H1 (cell line): ENCODE measurements at regions not wholly inside any gene's neighbourhood (a gene's known extent, or its start where the extent isn't known, plus 50 kb on each side); places are given as distances from the start of the nearest gene placed in this dataset.

Source experiments
- CTCF ChIA-PET: fragments of 300-600 bp; sonication (Branson Sonifier 250); formaldehyde crosslinking; loops from one replicate; lab custom pipeline; 2021; ENCODE audit not compliant: partially characterized antibody; lab: Charles Lee
- POLR2A ChIA-PET: fragments of 300-600 bp; sonication (Branson Sonifier 250); formaldehyde crosslinking; loops from one replicate; lab custom pipeline; 2021; ENCODE audit warnings: inconsistent platforms; ENCODE audit not compliant: partially characterized antibody; lab: Charles Lee
- DNase-seq, 2 experiments: peaks; one replicate each; pipeline versions ENCODE4 v3.0.0 to v3.0.0-alpha.2; 2010 to 2022; ENCODE audit warnings: low spot score in 2 of 2, low read depth in 1 of 2, mixed read lengths in 1 of 2
- FAIRE-seq: peaks from 2 replicates; lab custom pipeline; 2011; peaks lifted over from hg19 to GRCh38; lab: Jason Lieb, UNC
- H2AFZ ChIP-seq: 2 replicates; pipeline ENCODE4 v1.8.1; 2012; ENCODE audit warnings: low read length, inconsistent platforms
- H2AK5ac ChIP-seq: 2 replicates; pipeline ENCODE4 v1.6.1; 2013; ENCODE audit warnings: low read depth, low read length
- H2BK120ac ChIP-seq: replicated peaks from 2 replicates; pipeline ENCODE3; 2013; ENCODE audit warnings: low read depth, low read length, inconsistent platforms
- H2BK12ac ChIP-seq: 2 replicates; pipeline ENCODE4 v1.6.1; 2013; ENCODE audit warnings: low read depth, low read length
- H2BK15ac ChIP-seq: 2 replicates; pipeline ENCODE4 v1.6.1; 2013; ENCODE audit warnings: low read length
- H2BK20ac ChIP-seq: 2 replicates; pipeline ENCODE4 v1.6.1; 2013; ENCODE audit warnings: low read length
- H2BK5ac ChIP-seq: 2 replicates; pipeline ENCODE4 v1.6.1; 2013; ENCODE audit warnings: low read depth, low read length
- H3K14ac ChIP-seq: 2 replicates; pipeline ENCODE4 v1.6.1; 2013; ENCODE audit warnings: inconsistent platforms; ENCODE audit not compliant: insufficient read length
- H3K18ac ChIP-seq: 2 replicates; pipeline ENCODE4 v1.6.1; 2013; ENCODE audit warnings: low read length; ENCODE audit errors: extremely low read depth
- H3K23ac ChIP-seq: 2 replicates; pipeline ENCODE4 v1.6.1; 2013; ENCODE audit warnings: inconsistent platforms; ENCODE audit not compliant: insufficient read length
- H3K23me2 ChIP-seq: 2 replicates; pipeline ENCODE4 v1.6.1; 2013; ENCODE audit warnings: low read depth, low read length
- H3K27ac ChIP-seq: 2 replicates; pipeline ENCODE4 v1.6.1; 2011; ENCODE audit warnings: low read depth, low read length, inconsistent platforms
- H3K27me3 ChIP-seq, 4 experiments: replicated peaks in 1 of 4; 1 replicate in 1 of 4; 2 replicates in 3 of 4; pipeline versions ENCODE4 v1.6.1 to v1.8.1; 2011 to 2013; ENCODE audit warnings: low read length in 3 of 4, mild to moderate bottlenecking in 3 of 4, inconsistent platforms in 2 of 4, mixed read lengths in 2 of 4, moderate library complexity in 1 of 4; ENCODE audit not compliant: control insufficient read depth in 3 of 4, insufficient read depth in 3 of 4; ENCODE audit errors: extremely low read depth in 1 of 4
- H3K36me3 ChIP-seq, 4 experiments: 2 replicates each; pipeline versions ENCODE4 v1.6.1 to v1.8.1; 2011 to 2013; ENCODE audit warnings: mild to moderate bottlenecking in 4 of 4, low read length in 3 of 4, moderate library complexity in 2 of 4, control low read depth in 1 of 4, inconsistent platforms in 1 of 4; ENCODE audit not compliant: insufficient read depth in 4 of 4, control insufficient read depth in 2 of 4
- H3K4ac ChIP-seq: replicated peaks from 2 replicates; pipeline ENCODE3; 2013; ENCODE audit warnings: low read length, low read depth, mixed read lengths, inconsistent platforms; ENCODE audit not compliant: insufficient read length
- H3K4me1 ChIP-seq, 4 experiments: replicated peaks in 1 of 4; 1 replicate in 1 of 4; 2 replicates in 3 of 4; pipeline versions ENCODE4 v1.6.1 to v1.8.1; 2011 to 2013; ENCODE audit warnings: low read length in 3 of 4, inconsistent platforms in 2 of 4, mixed read lengths in 1 of 4; ENCODE audit not compliant: insufficient read depth in 4 of 4, control insufficient read depth in 3 of 4
- H3K4me2 ChIP-seq, 2 experiments: 2 replicates each; pipeline versions ENCODE4 v1.6.1 to v1.8.1; 2011 to 2013; ENCODE audit warnings: low read depth in 2 of 2, low read length in 2 of 2, control low read depth in 1 of 2, inconsistent platforms in 1 of 2, mild to moderate bottlenecking in 1 of 2; ENCODE audit not compliant: insufficient read depth in 1 of 2
- H3K4me3 ChIP-seq, 4 experiments: fragments of 200-600, 300-600 bp in 1 of 4; sonication (generic), shearing (Covaris generic), sonication (Bioruptor Twin) in 1 of 4; 2 replicates each; pipeline versions ENCODE4 v1.5.1 to v1.8.1; 2011 to 2016; ENCODE audit warnings: low read length in 4 of 4, low read depth in 3 of 4, control low read depth in 2 of 4, inconsistent platforms in 2 of 4, mild to moderate bottlenecking in 2 of 4, mixed read lengths in 1 of 4, moderate library complexity in 1 of 4; ENCODE audit not compliant: insufficient read depth in 2 of 4; ENCODE audit errors: extremely low read depth in 1 of 4
- H3K56ac ChIP-seq: replicated peaks from 2 replicates; pipeline ENCODE3; 2013; ENCODE audit warnings: low read depth, mild to moderate bottlenecking, mixed read lengths, low read length, inconsistent platforms; ENCODE audit not compliant: insufficient read length
- H3K79me1 ChIP-seq: 2 replicates; pipeline ENCODE4 v1.6.1; 2013; ENCODE audit warnings: low read depth, low read length, control low read depth
- H3K79me2 ChIP-seq, 2 experiments: 2 replicates each; pipeline versions ENCODE4 v1.6.1 to v1.8.1; 2012 to 2013; ENCODE audit warnings: low read length in 2 of 2, mild to moderate bottlenecking in 2 of 2, inconsistent platforms in 1 of 2; ENCODE audit not compliant: insufficient read depth in 2 of 2, control insufficient read depth in 1 of 2
- H3K9ac ChIP-seq, 4 experiments: replicated peaks in 1 of 4; 1 replicate in 1 of 4; 2 replicates in 3 of 4; pipeline versions ENCODE4 v1.6.1 to v1.8.1; 2011 to 2013; ENCODE audit warnings: low read depth in 3 of 4, low read length in 3 of 4, control low read depth in 2 of 4, mild to moderate bottlenecking in 2 of 4, moderate library complexity in 2 of 4, inconsistent platforms in 1 of 4; ENCODE audit errors: extremely low read depth in 1 of 4
- H3K9me3 ChIP-seq, 2 experiments: 2 replicates each; pipeline versions ENCODE4 v1.6.1 to v1.8.1; 2012 to 2013; ENCODE audit warnings: mild to moderate bottlenecking in 2 of 2, moderate library complexity in 2 of 2, control low read depth in 1 of 2, inconsistent platforms in 1 of 2, low read depth in 1 of 2, low read length in 1 of 2, mixed read lengths in 1 of 2; ENCODE audit not compliant: insufficient read depth in 2 of 2
- H4K20me1 ChIP-seq, 2 experiments: replicated peaks in 1 of 2; 2 replicates each; pipeline versions ENCODE3 to v1.8.1; 2011 to 2013; ENCODE audit warnings: inconsistent platforms in 2 of 2, low read length in 2 of 2, mild to moderate bottlenecking in 1 of 2; ENCODE audit not compliant: insufficient read depth in 2 of 2, control insufficient read depth in 1 of 2
- H4K5ac ChIP-seq: 2 replicates; pipeline ENCODE4 v1.6.1; 2013; ENCODE audit warnings: low read length, low read depth, mixed read lengths, inconsistent platforms; ENCODE audit not compliant: insufficient read length
- H4K8ac ChIP-seq: 2 replicates; pipeline ENCODE4 v1.8.0; 2013; ENCODE audit warnings: mild to moderate bottlenecking, moderate library complexity, low read length, inconsistent platforms; ENCODE audit not compliant: insufficient read depth; ENCODE audit errors: extremely low read depth
- H4K91ac ChIP-seq: replicated peaks from 2 replicates; pipeline ENCODE3; 2013; ENCODE audit warnings: low read length, mixed read lengths, inconsistent platforms; ENCODE audit not compliant: insufficient read length
- BACH1 ChIP-seq: IDR thresholded peaks from 2 replicates; pipeline ENCODE4 v1.6.1; 2012; ENCODE audit warnings: low read length, improper control_type of control experiment
- CHD1 ChIP-seq: IDR thresholded peaks from 2 replicates; pipeline ENCODE4 v1.6.1; 2012; ENCODE audit warnings: low read depth, low read length, improper control_type of control experiment
- CHD2 ChIP-seq: IDR thresholded peaks from 2 replicates; pipeline ENCODE4 v1.6.1; 2012; ENCODE audit warnings: low read length, improper control_type of control experiment
- CREB1 ChIP-seq: IDR thresholded peaks from 2 replicates; pipeline ENCODE4 v1.6.1; 2012; ENCODE audit warnings: inconsistent platforms
- EP300 ChIP-seq, 2 experiments: IDR thresholded peaks; 1 replicate in 1 of 2; 2 replicates in 1 of 2; pipeline ENCODE4 v1.6.1; 2011 to 2012; ENCODE audit warnings: low read depth in 2 of 2, low read length in 2 of 2, mild to moderate bottlenecking in 2 of 2, borderline replicate concordance in 1 of 2, inconsistent platforms in 1 of 2, moderate library complexity in 1 of 2
- EZH2 ChIP-seq: fragments of 200-600 bp; sonication (generic); IDR thresholded peaks from 2 replicates; pipeline ENCODE4 v1.7.1; 2012; ENCODE audit warnings: low read depth, mild to moderate bottlenecking, moderate library complexity, low read length, inconsistent platforms; ENCODE audit not compliant: severe bottlenecking
- GABPA ChIP-seq: IDR thresholded peaks from 2 replicates; pipeline ENCODE4 v1.6.1; 2011; ENCODE audit warnings: mild to moderate bottlenecking, low read length, moderate library complexity, borderline replicate concordance; ENCODE audit not compliant: insufficient read depth
- HDAC6 ChIP-seq: IDR thresholded peaks from one replicate; pipeline ENCODE4 v1.7.1; 2012; ENCODE audit warnings: low read depth, mild to moderate bottlenecking, inconsistent platforms, low read length, moderate library complexity
- JUN ChIP-seq: IDR thresholded peaks from 2 replicates; pipeline ENCODE4 v1.6.1; 2011; ENCODE audit warnings: low read depth, mild to moderate bottlenecking, improper control_type of control experiment, low read length
- KDM4A ChIP-seq: IDR thresholded peaks from one replicate; pipeline ENCODE4 v1.7.1; 2012; ENCODE audit warnings: low read depth, mild to moderate bottlenecking, moderate library complexity, low read length, inconsistent platforms; ENCODE audit not compliant: severe bottlenecking
- PHF8 ChIP-seq: fragments of 200-600 bp; sonication (generic); conservative IDR thresholded peaks from 2 replicates; pipeline ENCODE4 v1.7.1; 2012; ENCODE audit warnings: low read depth, mild to moderate bottlenecking, inconsistent platforms, low read length, moderate library complexity
- POLR2AphosphoS5 ChIP-seq: IDR thresholded peaks from 2 replicates; pipeline ENCODE4 v1.6.1; 2011; ENCODE audit warnings: low read depth, low read length
- SP1 ChIP-seq: IDR thresholded peaks from 2 replicates; pipeline ENCODE4 v1.6.1; 2011; ENCODE audit warnings: low read depth, low read length
- SRF ChIP-seq: IDR thresholded peaks from 2 replicates; pipeline ENCODE4 v1.6.1; 2011; ENCODE audit warnings: mild to moderate bottlenecking, low read depth, low read length, moderate library complexity
- TBP ChIP-seq: IDR thresholded peaks from 2 replicates; pipeline ENCODE4 v1.6.1; 2011; ENCODE audit warnings: low read depth, low read length, improper control_type of control experiment
- TEAD4 ChIP-seq: IDR thresholded peaks from 2 replicates; pipeline ENCODE4 v1.6.1; 2012; ENCODE audit warnings: low read depth, low read length, inconsistent platforms, mixed read lengths
- WGBS, 2 experiments: shearing (Covaris generic) in 1 of 2; methylation state at CpG; one replicate each; pipeline versions ENCODE4 v1.1.6 to v1.1.7; 2013 to 2015; ENCODE audit warnings: low lambda C conversion rate in 2 of 2, mixed read lengths in 2 of 2, inconsistent platforms in 1 of 2, low coverage in 1 of 2, missing lambda C conversion rate in 1 of 2; ENCODE audit not compliant: insufficient replicate concordance in 2 of 2, insufficient coverage in 1 of 2, insufficient read length in 1 of 2; ENCODE audit errors: extremely low coverage in 1 of 2, missing lambda C conversion rate in 1 of 2; 5-methylcytosine and 5-hydroxymethylcytosine counted together

GRCh38 chr5:69007163-69007562, 86.7 kb upstream of the SLC30A5 start:
- H3K14ac ChIP-seq: no peak overlapping the region
- H3K4me3 ChIP-seq: no peak overlapping the region
- H3K4me1 ChIP-seq: no peaks in the 10 kb centered on the region
- no peak overlapping the region for H3K27ac ChIP-seq
- DNase-seq: no peak
- no peak overlapping the region for H2BK120ac ChIP-seq
- H3K36me3 ChIP-seq: no peaks in the 10 kb centered on the region
- H3K79me2 ChIP-seq: no peaks in the 10 kb centered on the region
- H3K23ac ChIP-seq: no peak overlapping the region
- no peak overlapping the region for H4K5ac ChIP-seq
- ChIA-PET CTCF (interaction anchor here (0.5 to 4.4 kb wide), 22 partner anchors 8 to 749 kb away, joined by 3 to 13 read pairs (median 3); no protein-coding TSS in a partner anchor), POLR2A (interaction anchor here (0.9 kb wide), 2 partner anchors 86 to 183 kb away, joined by 3 read pairs; no protein-coding TSS in a partner anchor)
- H3K79me1 ChIP-seq: no peaks in the 10 kb centered on the region
- H3K23me2 ChIP-seq: no peaks in the 10 kb centered on the region; the same call in 1 of the 2 replicates
- WGBS, 2 experiments: 78% methylated on average over 4 of the region's 4 CpGs; no CpG with 5 or more reads in 1 of the 2 experiments
- H2BK15ac ChIP-seq: no peak overlapping the region
- no peak overlapping the region for H3K18ac ChIP-seq
- H4K20me1 ChIP-seq: no peaks in the 10 kb centered on the region
- H2AK5ac ChIP-seq: no peak overlapping the region
- H3K9me3 ChIP-seq: no peaks in the 10 kb centered on the region
- H2BK12ac ChIP-seq: no peak overlapping the region
- no peak overlapping the region for H3K4ac ChIP-seq
- FAIRE-seq: no peak
- no peak overlapping the region for H3K56ac ChIP-seq
- H4K8ac ChIP-seq: no peak overlapping the region
- H3K9ac ChIP-seq: no peak overlapping the region
- no peak overlapping the region for H4K91ac ChIP-seq
- no peak overlapping the region for H2AFZ ChIP-seq
- no peak overlapping the region for H2BK20ac ChIP-seq
- no peak overlapping the region for H2BK5ac ChIP-seq
- no peaks in the 10 kb centered on the region for H3K27me3 ChIP-seq
- no peak overlapping the region for H3K4me2 ChIP-seq
- TF ChIP-seq CHD2: no peak
- no peak for TF ChIP-seq EP300 (IDR thresholded peaks at IDR 0.05; ENCODE audit: borderline replicate concordance in 1 of 2, low read depth in 2 of 2, low read length in 2 of 2)
- TF ChIP-seq TEAD4: no peak
- TF ChIP-seq CREB1: no peak
- no peak for TF ChIP-seq POLR2AphosphoS5
- TF ChIP-seq TBP: no peak
- no peak for TF ChIP-seq SP1
- TF ChIP-seq GABPA: no peak
- TF ChIP-seq JUN: no peak
- no peak for TF ChIP-seq HDAC6
- no peak for TF ChIP-seq SRF
- no peak for TF ChIP-seq BACH1
- no peak for TF ChIP-seq KDM4A
- no peak for TF ChIP-seq EZH2
- no peak for TF ChIP-seq CHD1
- no peak for TF ChIP-seq PHF8
